HT-29 (cell line): ENCODE measurements at regions not wholly inside any gene's neighbourhood (a gene's known extent, or its start where the extent isn't known, plus 50 kb on each side); places are given as distances from the start of the nearest gene placed in this dataset.

Source experiments
- DNase-seq: peaks from one replicate; pipeline ENCODE4 v3.0.0-alpha.2; 2015; ENCODE audit warnings: low spot score

DNA sequence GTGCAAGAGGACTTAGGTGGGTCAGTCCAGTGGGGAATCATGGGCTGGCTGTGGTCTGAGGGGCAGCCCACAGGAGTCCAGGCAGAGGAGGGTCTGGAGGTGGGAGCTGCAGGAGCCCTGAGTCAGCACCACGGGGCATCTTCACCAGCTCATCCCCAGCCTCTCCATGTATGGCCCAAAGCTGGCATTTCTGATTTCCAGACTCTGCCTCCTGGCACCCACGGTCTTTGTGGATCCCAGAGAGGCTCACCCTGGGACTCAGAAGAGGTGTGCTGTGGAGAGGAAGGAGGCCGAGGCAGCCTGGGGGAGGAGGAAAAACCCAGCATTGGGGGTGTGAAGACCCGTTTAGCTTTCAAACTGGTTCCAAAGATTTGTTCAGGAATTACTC, 64.5 kb upstream of the KLF13 start:
- DNase-seq: no peak

DNA sequence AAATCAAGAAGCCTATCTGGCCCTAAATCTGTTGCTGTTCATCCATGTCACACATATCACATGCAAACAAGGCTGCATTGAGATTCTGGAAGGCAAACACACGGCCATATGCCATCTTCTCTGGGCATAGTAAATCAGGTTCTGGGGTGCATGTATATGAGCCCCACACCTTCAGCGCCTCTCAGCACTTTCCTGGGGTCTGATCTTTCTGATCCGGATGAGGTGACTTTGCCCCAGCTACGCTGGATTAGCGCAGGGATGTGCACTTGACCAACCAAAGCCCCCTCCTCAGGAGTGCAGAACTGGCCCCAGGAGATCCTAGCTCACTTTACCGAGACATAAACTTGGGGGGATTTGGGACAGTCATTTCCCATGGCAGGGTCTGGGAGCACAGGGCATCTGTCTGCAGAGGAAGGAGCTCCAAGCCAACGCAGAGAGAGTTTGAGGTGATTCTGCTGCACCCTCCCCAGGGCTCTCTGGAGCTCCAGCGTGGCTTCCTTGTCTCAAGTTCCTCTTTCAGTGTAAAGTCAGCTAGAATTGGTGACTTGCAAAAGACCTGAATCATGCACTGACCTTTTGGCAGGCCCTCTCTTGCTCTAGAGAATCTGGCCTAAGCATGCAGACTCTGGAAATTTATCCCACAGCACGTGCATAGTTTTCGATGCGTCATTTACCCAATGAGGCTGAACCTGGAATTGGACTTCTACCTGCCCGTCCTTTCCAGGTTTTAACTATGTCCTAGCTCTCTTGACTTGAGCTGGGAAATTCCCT, 63.5 kb upstream of the KLF13 start:
- peak; percentile 58 for DNase-seq

GRCh38 chr15:31263751-31264558, 62.7 kb upstream of the KLF13 start:
- DNase-seq: peak; percentile 95

GRCh38 chr15:31264559-31265089, 62.0 kb upstream of the KLF13 start:
- no peak for DNase-seq

- DNase-seq: peak; percentile 65
These were observed 61.4 kb upstream of the KLF13 start for GRCh38 chr15:31265090-31265870.

DNA sequence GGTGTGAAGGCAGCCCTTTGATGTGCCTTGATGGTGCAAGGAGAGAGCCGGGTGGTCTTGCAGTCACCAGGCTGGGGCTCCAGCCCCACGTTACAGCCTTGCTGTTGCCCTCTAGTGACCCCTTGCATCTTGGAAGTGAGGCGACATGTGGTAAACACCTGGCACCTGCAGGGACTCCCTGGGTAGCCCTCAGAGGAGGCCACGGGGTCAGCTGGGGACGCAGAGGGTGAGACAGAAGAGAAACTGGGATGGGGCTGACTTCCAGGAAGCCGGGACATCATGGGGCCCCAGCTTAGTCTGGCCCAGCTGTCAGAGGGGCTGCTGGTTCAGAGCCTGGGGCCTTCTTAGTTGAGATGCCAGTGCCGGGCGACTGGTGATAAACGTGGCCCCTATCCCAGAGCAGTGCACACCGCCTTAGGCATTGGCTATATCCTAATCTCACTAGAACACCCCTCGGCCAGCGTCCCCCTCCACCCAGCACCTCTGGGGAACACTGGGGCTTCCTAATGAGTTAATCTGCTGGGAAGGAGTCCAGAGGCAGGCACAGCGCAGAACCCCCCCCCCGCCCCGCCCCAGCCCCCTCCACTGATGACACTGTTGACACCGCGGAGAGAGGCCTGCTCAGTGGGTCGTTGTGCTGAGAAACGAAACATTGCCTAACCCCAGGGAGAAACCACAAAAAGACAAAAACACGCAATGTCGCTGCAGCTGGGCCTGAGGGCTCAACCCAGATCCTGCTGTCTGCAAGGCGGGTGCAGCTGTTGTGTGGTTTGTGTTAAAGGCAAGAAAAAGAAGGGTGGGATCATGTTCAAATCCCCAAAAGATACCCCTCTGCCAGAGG, 60.5 kb upstream of the KLF13 start:
- no peak for DNase-seq

DNA sequence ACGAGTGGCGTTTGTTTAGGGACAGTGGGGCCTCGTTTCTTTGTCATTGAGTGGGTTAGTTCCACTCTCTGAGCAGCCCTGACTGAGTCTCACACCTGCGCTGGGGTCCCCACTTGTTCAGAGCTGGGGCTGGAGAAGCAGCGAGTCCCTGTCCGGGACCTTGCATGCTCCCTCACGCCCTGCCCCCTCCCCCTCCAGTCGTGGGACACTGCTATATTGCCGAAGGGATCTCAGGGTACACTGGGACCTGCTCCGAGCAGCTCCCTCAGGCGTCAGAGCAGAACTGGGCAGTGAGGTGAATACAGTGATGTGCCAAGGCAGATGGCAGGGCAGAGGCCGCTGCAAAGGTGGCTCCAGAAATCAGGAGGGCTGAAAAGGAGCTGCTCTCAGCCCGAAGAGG, 59.9 kb upstream of the KLF13 start:
- DNase-seq: no peak

DNA sequence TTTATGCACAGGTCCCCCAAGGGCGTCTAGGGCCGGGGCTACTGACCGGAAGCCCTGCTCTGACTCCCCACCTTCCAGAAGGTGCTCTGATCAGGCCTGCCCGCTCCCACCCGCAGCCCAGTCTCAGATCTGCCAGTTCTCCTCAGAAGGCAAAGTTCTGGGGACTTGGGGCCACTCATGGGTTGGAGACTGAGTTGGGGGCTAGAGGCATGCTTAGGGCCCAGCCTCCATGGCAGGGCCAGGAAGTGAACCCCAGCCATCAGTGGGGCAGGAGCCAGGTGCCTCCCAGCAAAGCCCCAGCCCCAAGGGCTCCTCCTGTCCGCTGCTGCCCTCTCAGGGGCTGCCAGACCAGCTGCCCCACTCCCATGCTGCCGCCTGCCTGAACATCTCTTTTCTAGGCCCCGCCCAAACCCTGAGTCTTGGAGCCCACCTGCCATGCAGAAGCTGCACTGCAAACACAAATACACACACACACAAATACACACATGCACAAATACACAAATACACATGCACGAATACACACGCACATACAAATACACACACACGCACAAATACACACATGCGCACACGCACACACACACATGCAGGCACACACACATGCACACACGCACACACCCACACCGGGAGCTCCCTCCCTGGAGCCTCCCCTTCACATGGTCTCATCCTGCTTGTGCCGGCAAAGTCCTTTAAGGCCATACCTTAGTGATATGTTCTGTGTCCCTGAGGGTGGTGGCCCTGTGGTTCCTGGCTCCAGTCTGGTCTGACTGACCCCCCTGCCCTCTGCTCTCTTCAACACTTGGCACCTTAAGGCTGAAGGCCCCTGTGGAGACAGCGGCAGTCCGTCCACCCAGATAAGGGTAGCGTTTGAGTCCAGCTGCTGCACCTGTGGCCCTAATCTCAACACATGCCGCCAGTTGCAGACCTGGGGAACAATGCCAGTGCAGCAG, 59.2 kb upstream of the KLF13 start:
- DNase-seq: no peak

DNA sequence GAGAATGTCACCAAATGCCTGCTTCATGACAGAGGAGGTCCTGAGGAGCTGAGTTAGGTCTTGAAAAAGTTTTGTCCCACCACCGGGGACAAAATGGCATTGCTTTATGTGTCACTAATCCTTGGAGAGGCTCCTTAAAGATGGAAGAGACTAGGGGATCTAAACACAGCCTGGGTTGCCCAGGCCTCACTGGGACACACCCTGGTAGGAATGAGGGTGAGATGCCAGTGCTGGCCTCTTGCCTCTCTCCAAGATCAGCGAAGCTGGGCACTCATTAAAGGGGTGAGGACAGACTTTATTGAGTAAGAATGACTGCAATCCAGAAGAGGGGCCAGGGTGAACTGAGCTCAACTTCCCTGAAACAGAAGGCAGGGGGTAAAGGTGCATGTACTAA, 58.5 kb upstream of the KLF13 start:
- no peak for DNase-seq

GRCh38 chr15:31268911-31269784, 57.5 kb upstream of the KLF13 start:
- no peak for DNase-seq

GRCh38 chr15:31269816-31270575, 56.6 kb upstream of the KLF13 start:
- DNase-seq: no peak

DNA sequence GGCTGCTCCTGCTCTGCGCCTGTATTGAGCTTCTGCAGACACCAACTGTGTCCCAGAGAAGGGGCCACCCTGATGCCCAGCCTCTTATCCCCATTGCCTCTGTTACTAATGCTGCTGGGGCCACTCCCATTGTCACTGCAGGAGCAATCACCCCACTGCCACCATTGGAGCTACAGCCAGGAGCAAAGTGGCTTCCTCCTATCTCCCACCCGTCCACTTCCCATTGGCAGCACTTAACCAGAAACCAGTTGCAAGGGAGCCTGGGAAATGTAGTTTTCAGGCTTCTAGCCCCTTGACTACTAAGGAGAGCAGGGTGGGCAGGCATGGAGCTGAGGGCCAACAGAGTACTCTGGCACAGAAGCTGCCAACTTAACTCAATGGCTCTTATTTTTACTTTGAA, 55.9 kb upstream of the KLF13 start:
- no peak for DNase-seq

DNA sequence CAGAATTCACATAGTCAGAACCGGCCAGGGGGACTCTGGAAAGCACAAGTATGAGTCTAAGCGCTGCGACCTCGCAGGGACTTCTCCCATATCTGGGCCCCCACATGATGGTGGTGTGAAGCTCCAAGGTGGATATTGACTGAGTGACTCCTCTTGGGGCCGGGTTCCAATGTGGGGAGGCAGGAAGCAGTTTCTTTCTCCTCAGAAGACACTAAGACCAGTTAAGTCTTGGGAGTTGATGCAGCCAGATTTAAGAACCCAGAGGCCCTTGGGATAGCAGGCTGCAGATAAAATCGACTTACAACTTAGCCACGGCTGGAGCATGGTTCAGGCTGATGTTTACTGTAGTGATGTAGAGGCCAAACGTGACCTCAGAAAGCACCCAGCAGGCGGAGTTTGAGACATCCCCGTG, 55.4 kb upstream of the KLF13 start:
- no peak for DNase-seq

DNA sequence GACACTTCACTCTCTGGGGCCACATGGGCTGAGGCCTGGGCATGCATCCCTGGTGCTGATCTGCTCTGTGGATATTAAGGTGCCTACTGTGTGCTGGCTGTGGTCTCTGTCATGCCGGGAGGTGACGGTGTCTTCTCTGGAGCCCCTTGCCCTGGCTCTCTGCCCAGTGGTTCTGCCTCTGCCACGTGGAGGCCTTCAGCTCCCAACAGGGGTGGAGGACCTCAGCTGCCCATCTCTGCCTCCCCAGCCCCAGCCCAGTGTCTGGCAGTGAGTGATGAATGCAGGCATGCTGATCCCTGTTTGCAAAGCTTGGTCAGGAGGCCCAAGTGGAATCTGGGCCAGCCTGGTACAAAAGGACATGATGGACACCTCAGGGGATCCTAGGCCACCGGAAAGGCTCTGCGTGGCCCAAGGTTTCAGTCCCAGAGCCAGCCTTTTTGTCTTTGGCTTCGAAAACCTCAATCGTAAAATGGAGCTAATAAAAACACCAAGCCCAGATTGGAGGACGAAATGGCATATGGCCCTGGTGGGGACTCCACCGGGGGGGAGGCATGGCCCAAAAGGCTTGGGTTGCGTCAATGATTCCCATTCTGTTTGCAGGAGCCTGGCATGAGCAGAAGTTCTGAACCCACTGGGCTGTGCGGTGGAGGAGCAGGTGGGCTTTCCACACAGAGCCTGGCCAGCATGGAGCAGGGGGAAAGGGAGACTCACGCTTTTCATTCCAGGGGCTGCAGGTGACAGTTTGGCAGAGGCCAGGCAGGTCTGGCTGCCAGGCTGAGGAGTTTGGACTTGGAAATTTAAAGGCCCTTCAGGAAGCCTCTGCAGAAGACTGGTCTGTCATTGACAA, 54.7 kb upstream of the KLF13 start:
- DNase-seq: no peak

GRCh38 chr15:31272558-31273257, 53.9 kb upstream of the KLF13 start:
- peak; percentile 83 for DNase-seq

DNA sequence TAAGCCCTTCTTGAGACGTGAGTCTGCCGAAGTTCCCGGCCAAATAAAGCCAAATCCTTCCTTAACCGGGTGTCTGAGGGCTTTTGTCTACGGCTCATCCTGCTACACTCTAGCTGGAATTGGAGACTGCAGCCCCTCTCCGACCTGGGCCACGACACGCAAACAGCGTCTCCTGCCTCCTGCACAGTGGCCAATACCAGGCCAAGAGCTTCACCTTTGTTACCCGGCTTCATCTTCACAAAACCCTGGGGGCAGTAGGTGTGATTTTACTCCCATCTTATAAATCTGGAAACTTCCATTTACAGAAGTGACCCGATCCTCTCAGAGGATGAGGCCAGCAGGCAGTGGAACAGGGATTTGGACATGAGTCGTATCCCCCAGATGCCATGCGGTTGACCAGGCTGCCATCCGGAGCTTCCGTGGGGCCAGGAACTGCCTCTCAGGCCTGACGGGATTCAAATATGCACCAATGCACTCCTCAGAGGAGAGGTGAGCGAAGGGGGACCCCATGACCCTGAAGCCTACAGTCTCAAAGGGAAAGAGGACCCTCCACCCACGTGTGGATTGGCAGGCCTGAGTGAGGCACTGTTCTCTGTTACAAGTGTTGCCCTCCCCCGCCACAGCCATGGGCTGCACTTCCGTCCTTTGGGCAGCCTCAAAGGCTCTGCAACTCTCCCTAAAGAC, 53.2 kb upstream of the KLF13 start:
- no peak for DNase-seq
